ENCODE measurements at regions not wholly inside any gene's neighbourhood (a gene's known extent, or its start where the extent isn't known, plus 50 kb on each side); places are given as distances from the start of the nearest gene placed in this dataset.

- no peak for TF ChIP-seq CTCF (IDR thresholded peaks at IDR 0.05; ENCODE audit: insufficient read depth, low read length, poor library complexity, severe bottlenecking)
- no peak for TF ChIP-seq EZH2phosphoT487 (conservative IDR thresholded peaks at IDR 0.05; ENCODE audit: low read length)
These were observed 558.9 kb upstream of the WWC1 start for GRCh38 chr5:167732499-167732898.

Data from SU-DHL-6 (cell line).